GM21367 (cell line): ENCODE measurements at regions not wholly inside any gene's neighbourhood (a gene's known extent, or its start where the extent isn't known, plus 50 kb on each side); places are given as distances from the start of the nearest gene placed in this dataset.
"Not testable (repeated sequence)": the region's sequence is repeated elsewhere in the genome, so short reads cannot be mapped to it uniquely, and the experiment has no call there.

ENCODE experiments used
- ATAC-seq: cut with Tn5 transposase; IDR thresholded peaks from one replicate; pipeline ENCODE4 v1.9.1; 2021; ENCODE audit not compliant: unreplicated experiment

- ATAC-seq, result peak; percentile 53
Measured at GRCh38 chr6:90463359-90463758, 123.5 kb downstream of the MAP3K7 start.

DNA sequence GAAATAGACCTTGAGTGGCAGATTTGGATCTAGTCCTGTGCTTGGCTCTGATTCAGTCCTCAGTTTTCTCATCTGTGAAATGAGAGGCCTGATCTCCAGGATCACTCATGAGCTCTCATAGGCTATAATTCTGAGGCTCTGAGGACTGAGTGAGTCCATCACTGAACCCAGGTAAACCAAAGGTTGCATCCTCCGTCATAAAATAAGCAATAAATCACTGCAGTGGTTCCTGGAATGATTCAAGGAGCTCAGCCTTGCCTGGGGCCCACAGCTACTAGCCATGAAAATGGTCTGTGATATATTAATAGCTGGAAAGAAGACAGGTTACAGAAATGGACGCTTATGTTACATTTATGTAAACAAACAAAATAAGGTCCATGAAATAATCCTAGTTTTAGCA lies 124.8 kb downstream of the MAP3K7 start:
- ATAC-seq, result no peak

- ATAC-seq, result no peak
Measured at GRCh38 chr6:90461383-90461782, 125.5 kb downstream of the MAP3K7 start.

DNA sequence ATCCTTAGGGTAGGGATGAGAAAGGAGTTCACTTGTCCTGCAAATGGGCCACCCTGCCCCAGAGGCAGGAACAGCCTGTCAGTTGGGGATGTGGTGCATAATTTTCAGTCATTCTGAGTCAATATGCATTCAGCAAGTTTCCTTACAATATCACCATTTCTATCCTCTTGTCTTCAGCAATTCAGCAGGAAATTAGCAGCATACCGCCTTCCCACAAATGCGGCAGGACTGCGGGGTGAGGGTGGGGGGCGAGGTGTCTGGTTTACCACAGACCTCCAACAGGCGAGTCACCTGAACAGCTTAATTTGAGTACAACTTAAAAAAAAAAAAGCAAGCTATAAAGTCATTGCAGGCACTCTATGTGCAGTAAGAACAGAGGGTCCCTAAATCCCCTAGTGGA lies 126.8 kb downstream of the MAP3K7 start:
- no peak for ATAC-seq

DNA sequence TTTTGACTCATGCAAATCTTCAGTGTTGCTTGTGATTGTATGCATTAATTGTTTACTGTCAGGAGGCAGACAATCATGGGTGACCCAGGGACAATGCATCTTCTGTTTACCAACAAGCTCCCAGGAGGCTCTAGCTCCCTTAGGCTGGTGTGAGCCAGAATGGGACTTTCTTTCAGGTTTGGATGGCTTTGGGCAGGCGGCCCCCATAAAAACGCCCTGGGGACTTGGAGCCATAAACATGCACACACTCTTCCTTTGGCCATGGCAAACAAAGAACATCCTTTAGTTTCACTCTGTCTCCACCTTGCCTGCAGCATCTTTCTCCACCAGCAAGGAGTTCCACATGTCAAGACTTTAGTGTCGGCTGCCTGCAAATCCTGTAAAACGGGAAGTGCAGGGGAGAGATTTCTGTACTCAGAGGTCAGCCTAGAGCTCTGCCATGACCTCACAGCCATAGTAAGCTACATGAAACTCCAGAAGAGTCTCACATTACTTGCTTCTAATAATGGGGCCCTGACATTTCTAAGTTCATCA lies 127.6 kb downstream of the MAP3K7 start:
- ATAC-seq, result no peak

GRCh38 chr6:90458353-90459224 lies 128.3 kb downstream of the MAP3K7 start:
- ATAC-seq, result no peak

DNA sequence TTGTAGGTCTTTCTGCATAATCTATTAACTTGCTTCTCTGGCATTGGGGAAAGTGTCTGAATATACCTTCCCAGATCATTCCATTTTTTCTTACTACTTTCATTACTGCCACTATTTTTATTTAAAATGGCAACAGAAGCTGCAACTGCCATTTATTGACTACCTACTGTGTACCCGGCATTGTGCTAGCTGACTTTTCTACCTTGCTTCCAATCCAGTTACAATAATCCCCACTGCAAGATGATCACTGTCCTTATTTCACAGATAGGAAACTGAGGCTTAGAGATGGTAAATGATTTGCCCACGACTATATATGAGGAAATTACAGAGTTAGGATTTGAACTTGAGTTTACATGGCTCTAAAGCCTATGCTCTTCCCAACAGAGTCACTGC lies 129.0 kb downstream of the MAP3K7 start:
- ATAC-seq, result no peak

- not testable (repeated sequence) for ATAC-seq
Measured at GRCh38 chr6:90456997-90457866, 129.6 kb downstream of the MAP3K7 start.

GRCh38 chr6:90456001-90456400 lies 130.9 kb downstream of the MAP3K7 start:
- ATAC-seq, result no peak

DNA sequence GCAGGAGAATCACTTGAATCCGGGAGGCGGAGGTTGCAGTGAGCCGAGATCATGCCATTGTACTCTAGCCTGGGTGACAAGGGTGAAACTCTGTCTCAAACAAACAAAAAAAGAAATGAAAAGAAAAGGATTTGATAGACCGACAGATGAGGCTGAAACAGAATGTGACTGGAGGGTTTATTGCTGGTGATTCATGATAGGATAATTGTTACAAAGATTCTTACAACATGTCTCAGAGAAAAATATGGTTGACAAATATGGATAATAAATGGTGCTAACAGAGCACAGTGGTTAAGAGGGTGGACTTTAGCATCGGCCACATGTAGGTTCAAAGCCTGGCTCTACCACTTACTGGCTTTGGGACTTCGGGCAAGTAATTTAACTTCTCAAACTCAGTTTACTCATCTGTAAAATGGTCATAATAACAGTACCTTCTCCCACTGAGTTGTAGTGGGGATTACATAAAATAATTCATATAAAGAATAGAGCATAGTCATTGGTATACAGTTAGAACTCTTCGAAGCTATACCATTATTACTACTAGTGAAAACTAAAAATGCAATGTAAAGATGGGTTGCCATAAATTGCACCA lies 131.9 kb downstream of the MAP3K7 start:
- no peak for ATAC-seq

- no peak for ATAC-seq
Measured at GRCh38 chr6:90450268-90450953, 136.5 kb downstream of the MAP3K7 start.

- no peak for ATAC-seq
Measured at GRCh38 chr6:90449311-90449710, 137.6 kb downstream of the MAP3K7 start.

GRCh38 chr6:90448836-90449235 lies 138.0 kb downstream of the MAP3K7 start:
- ATAC-seq, result no peak

GRCh38 chr6:90446164-90446563 lies 140.7 kb downstream of the MAP3K7 start:
- no peak for ATAC-seq

DNA sequence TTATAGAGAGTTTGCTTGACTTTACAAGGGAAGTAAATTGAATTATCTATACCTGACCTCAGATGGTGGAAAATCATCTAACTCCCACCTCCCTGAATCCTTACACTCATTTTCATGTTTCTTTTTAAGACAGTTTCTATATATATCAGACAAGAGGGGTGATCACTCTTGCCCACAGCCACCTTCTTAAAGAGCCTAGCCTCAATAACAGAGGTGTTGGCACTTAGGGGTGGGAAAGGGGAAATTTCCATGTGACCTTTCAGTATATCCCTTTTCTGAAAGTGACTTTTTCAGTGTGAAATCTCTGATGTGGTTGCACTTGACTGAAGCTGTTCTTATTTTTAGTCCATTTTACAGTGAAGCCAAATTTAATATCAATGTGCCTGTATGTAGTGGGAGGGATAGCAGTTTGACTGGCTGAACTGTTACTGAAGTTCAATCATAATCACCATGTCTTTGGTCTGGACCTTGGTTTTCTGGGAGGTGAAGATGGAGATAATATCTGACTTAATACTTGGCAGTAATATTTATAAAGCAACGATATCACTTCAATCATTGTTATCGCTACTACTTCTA lies 141.3 kb downstream of the MAP3K7 start:
- ATAC-seq, result no peak

- ATAC-seq, result peak; percentile 47
Measured at GRCh38 chr6:90444160-90444714, 142.6 kb downstream of the MAP3K7 start.

GRCh38 chr6:90442366-90442765 lies 144.5 kb downstream of the MAP3K7 start:
- no peak for ATAC-seq

DNA sequence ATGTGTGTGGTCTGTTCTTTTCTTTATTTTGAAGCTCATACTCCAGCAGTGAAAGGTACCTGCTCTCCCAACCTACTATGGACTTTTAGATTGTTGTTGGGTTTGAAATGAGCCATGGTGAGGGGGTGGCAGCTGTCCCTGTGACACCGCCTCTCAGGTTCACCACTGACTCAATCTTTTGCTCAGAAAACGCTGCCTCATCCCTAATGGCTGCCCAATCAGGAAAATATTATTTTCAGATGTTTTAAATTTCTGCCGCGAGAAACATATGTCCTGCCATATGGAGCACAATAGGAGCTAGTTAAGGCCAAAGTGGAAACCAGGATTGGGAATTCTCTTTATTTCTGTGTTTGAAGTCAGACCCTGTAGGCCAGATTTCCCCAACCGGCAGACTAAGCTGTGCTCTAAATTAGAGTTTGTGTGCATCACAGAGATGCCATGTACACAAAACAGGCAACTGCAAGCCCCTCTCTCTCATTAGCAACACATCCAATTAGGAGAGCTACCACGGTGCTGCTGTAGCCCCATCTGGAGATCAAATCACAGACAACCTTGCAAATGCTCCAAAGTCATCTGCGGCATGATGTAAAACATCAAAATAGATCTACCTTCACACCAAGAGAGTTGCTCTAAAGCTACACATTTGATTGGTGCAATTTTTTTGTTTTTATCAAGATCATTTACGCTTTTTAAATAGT lies 144.1 kb upstream of the BACH2 start:
- ATAC-seq, result no peak

GRCh38 chr6:90439586-90439985 lies 142.9 kb upstream of the BACH2 start:
- ATAC-seq, result no peak

GRCh38 chr6:90436403-90436802 lies 139.8 kb upstream of the BACH2 start:
- ATAC-seq, result no peak
